PC-3 (cell line): ENCODE measurements at regions not wholly inside any gene's neighbourhood (a gene's known extent, or its start where the extent isn't known, plus 50 kb on each side); places are given as distances from the start of the nearest gene placed in this dataset.

ENCODE experiments used
- ATAC-seq: fragments of 200-7000 bp; cut with Tn5 transposase; 2 replicates; pipeline ENCODE4 v1.9.1; 2020; ENCODE audit warnings: mild to moderate bottlenecking, moderate library complexity
- BruUV-seq: library from RNA; stranded (reverse); fragments of 400-500 nt; replicated peaks from 2 replicates; lab custom pipeline; 2021; lab: Mats Ljungman, UMichigan
- CTCF ChIA-PET: fragments of 300-600 bp; sonication (Branson Sonifier 250); formaldehyde crosslinking; loops from one replicate; lab custom pipeline; 2022; ENCODE audit warnings: antibody characterized with exemption; lab: Charles Lee
- POLR2A ChIA-PET: fragments of 300-600 bp; sonication (Branson Sonifier 250); formaldehyde crosslinking; loops from one replicate; lab custom pipeline; 2022; ENCODE audit warnings: antibody characterized with exemption; ENCODE audit not compliant: unreplicated experiment; lab: Charles Lee
- DNase-seq: peaks from one replicate; pipeline ENCODE4 v3.0.0-alpha.2; 2015
- H2AFZ ChIP-seq: fragments of 300-600 bp; sonication (generic); 2 replicates; pipeline ENCODE4 v1.6.0; 2016; ENCODE audit warnings: antibody characterized with exemption, low read length
- H3F3A ChIP-seq: fragments of 300-600 bp; sonication (generic); one replicate; pipeline ENCODE4 v1.6.0; 2017; ENCODE audit warnings: antibody characterized with exemption, low read length, control low read depth, mild to moderate bottlenecking; ENCODE audit not compliant: unreplicated experiment
- H3K27ac ChIP-seq: fragments of 300-600 bp; sonication (generic); 2 replicates; pipeline ENCODE4 v1.5.1; 2016; ENCODE audit warnings: mild to moderate bottlenecking, low read length
- H3K27me3 ChIP-seq: fragments of 300-600 bp; sonication (generic); 2 replicates; pipeline ENCODE4 v1.6.1; 2016; ENCODE audit warnings: low read length, mixed read lengths
- H3K36me3 ChIP-seq: fragments of 300-600 bp; sonication (generic); 2 replicates; pipeline ENCODE4 v1.6.1; 2016; ENCODE audit warnings: low read depth, mixed run types, low read length, mixed read lengths
- H3K4me1 ChIP-seq: fragments of 300-600 bp; sonication (generic); 2 replicates; pipeline ENCODE4 v1.5.1; 2016; ENCODE audit warnings: low read length; ENCODE audit not compliant: insufficient read depth
- H3K4me2 ChIP-seq: fragments of 300-600 bp; sonication (generic); 2 replicates; pipeline ENCODE4 v1.6.0; 2016; ENCODE audit warnings: low read length
- H3K4me3 ChIP-seq: fragments of 300-600 bp; sonication (generic); 2 replicates; pipeline ENCODE4 v1.5.1; 2016; ENCODE audit warnings: mild to moderate bottlenecking, low read length, mixed read lengths
- H3K79me2 ChIP-seq: fragments of 300-600 bp; sonication (generic); 2 replicates; pipeline ENCODE4 v1.6.1; 2017; ENCODE audit warnings: low read length, mixed read lengths
- H3K9ac ChIP-seq: fragments of 300-600 bp; sonication (generic); 2 replicates; pipeline ENCODE4 v1.6.0; 2016; ENCODE audit warnings: mild to moderate bottlenecking, low read length
- H3K9me2 ChIP-seq: fragments of 300-600 bp; sonication (generic); replicated peaks from 2 replicates; pipeline ENCODE4 v1.6.1; 2016; ENCODE audit warnings: mixed run types, low read length, mixed read lengths
- H3K9me3 ChIP-seq: fragments of 300-600 bp; sonication (generic); 2 replicates; pipeline ENCODE4 v1.6.1; 2016; ENCODE audit warnings: low read length, mixed read lengths
- H4K20me1 ChIP-seq: fragments of 300-600 bp; sonication (generic); 2 replicates; pipeline ENCODE4 v1.6.1; 2016; ENCODE audit warnings: low read length, mixed read lengths
- EZH2 ChIP-seq: fragments of 300-600 bp; sonication (generic); IDR thresholded peaks from one replicate; pipeline ENCODE4 v1.6.1; 2017; ENCODE audit warnings: antibody characterized with exemption, mild to moderate bottlenecking, low read length; ENCODE audit not compliant: unreplicated experiment
- EZH2phosphoT487 ChIP-seq: fragments of 300-600 bp; sonication (generic); IDR thresholded peaks from 2 replicates; pipeline ENCODE4 v1.6.1; 2018; ENCODE audit warnings: mild to moderate bottlenecking, antibody characterized with exemption, low read length, borderline replicate concordance
- intact Hi-C: fragments of 100-400 bp; cut with micrococcal nuclease; formaldehyde crosslinking; loops from 2 replicates; pipeline ENCODE4 v1.9.0; 2023
- TF ChIP-seq, protein P1 (sequence below): fragments of 300-600 bp; sonication (generic); conservative IDR thresholded peaks from 2 replicates; pipeline ENCODE4 v1.5.1; 2017; ENCODE audit warnings: antibody characterized with exemption, low read depth, mild to moderate bottlenecking, low read length

DNA sequence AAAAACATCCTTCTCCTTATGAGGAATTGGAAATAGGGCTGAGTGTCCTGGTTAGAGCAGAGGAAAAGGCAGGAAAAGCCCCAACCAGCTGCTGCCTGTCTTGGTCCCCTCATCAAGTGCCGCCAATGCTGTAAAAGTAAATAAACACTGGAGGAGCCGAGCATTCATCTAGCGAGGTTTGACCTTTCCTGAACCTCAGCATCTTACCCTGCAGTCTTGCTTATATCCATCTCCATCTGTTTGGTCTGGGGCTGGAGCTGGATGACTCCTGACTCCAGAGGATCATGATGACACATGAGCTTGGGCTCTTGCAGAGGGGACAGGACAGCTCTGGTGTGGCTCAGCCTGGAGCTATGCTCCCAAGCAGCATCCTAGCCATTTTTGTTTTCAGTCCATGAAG is 501.1 kb downstream of the TNS3 start:
- CTCF ChIA-PET, result no interaction called here

DNA sequence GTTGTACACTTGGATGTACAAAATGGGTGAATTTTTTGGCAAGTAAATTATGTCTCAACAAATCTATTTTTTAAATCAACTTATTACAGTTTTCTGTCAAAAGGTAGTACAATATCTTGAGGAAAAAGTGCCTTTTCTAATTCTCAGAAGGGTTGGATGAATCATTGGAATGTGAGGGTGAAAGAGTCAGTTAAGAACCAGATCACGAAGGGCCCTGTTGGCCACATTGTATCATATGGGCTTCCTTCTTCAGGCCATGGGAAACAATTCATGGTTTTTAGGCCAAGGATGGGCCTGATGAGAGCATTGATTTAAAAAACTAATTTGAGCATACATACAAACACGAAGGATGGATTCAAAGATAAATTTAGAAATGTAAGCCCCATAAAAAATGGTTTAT is 503.7 kb downstream of the TNS3 start:
- Histone ChIP-seq H3K9ac (no peak overlapping the region), H3K36me3 (no peaks in the 10 kb centered on the region), H3K27ac (no peak overlapping the region), H3K9me3 (peaks cover 5% of the 10 kb centered on the region; the same call in 1 of the 2 replicates), H3F3A (no peaks in the 10 kb centered on the region), H3K79me2 (no peaks in the 10 kb centered on the region), H3K4me2 (no peak overlapping the region), H3K4me3 (no peak overlapping the region), H3K27me3 (no peaks in the 10 kb centered on the region), H4K20me1 (no peaks in the 10 kb centered on the region), H2AFZ (no peak overlapping the region), H3K4me1 (no peaks in the 10 kb centered on the region), H3K9me2 (no peaks in the 10 kb centered on the region)
- TF ChIP-seq EZH2phosphoT487, result no peak
- TF ChIP-seq EZH2, result no peak
- TF ChIP-seq, protein P1, sequence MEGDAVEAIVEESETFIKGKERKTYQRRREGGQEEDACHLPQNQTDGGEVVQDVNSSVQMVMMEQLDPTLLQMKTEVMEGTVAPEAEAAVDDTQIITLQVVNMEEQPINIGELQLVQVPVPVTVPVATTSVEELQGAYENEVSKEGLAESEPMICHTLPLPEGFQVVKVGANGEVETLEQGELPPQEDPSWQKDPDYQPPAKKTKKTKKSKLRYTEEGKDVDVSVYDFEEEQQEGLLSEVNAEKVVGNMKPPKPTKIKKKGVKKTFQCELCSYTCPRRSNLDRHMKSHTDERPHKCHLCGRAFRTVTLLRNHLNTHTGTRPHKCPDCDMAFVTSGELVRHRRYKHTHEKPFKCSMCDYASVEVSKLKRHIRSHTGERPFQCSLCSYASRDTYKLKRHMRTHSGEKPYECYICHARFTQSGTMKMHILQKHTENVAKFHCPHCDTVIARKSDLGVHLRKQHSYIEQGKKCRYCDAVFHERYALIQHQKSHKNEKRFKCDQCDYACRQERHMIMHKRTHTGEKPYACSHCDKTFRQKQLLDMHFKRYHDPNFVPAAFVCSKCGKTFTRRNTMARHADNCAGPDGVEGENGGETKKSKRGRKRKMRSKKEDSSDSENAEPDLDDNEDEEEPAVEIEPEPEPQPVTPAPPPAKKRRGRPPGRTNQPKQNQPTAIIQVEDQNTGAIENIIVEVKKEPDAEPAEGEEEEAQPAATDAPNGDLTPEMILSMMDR, result no peak
- CTCF ChIA-PET, result interaction anchor here (0.7 kb wide), 1 partner anchor 13 kb away, joined by 3 read pairs; no protein-coding TSS in a partner anchor
- POLR2A ChIA-PET, result no interaction called here
- no peak for DNase-seq
- no peak for ATAC-seq
- intact Hi-C loops, result no loop called here
- BruUV-seq, result no TSS peak

More for the DNA sequence above, 501.1 kb downstream of the TNS3 start:
- no peak overlapping the region for H3K4me3 ChIP-seq
- no peaks in the 10 kb centered on the region for H3K27me3 ChIP-seq
- H2AFZ ChIP-seq, result no peak overlapping the region
- TF ChIP-seq EZH2phosphoT487, result no peak
- TF ChIP-seq, protein P1, result no peak
- no peak for TF ChIP-seq EZH2
- H3K79me2 ChIP-seq, result no peaks in the 10 kb centered on the region
- no TSS peak for BruUV-seq
- no peak overlapping the region for H3K4me2 ChIP-seq
- H3F3A ChIP-seq, result no peaks in the 10 kb centered on the region
- no peak overlapping the region for H3K9ac ChIP-seq
- H3K36me3 ChIP-seq, result no peaks in the 10 kb centered on the region
- no peaks in the 10 kb centered on the region for H4K20me1 ChIP-seq
- H3K9me3 ChIP-seq, result peaks cover 5% of the 10 kb centered on the region; the same call in 1 of the 2 replicates
- no peak overlapping the region for H3K27ac ChIP-seq
- POLR2A ChIA-PET, result no interaction called here
- DNase-seq (no peak), ATAC-seq (no peak)
- H3K9me2 ChIP-seq, result no peaks in the 10 kb centered on the region
- intact Hi-C loops, result loop anchor here (10.0 kb wide), 1 partner anchor 206 kb away; no protein-coding TSS in a partner anchor
- no peaks in the 10 kb centered on the region for H3K4me1 ChIP-seq

DNA sequence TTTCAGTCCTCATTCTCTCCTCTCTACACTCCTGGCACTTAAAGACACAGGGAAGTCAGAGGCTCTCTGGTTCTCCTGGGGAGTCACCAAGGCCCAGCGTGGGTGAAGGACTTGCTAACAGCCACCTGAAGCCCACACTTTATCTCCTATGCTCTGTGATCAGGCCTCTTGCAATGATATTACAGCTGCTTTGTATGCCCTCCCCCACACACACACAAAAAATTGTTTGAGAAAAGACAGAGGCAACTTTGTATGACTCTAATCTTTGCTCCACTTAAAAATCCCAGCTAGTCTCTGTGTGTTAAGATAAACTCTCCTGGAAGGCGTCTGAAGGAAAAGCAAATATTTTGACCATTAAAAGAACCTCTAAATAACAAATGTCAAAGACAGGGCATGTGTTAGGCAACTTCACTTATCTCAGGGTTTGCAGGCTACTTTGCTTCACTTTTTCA is 507.2 kb downstream of the TNS3 start:
- CTCF ChIA-PET, result no interaction called here
- intact Hi-C loops, result no loop called here

More for the DNA sequence above, 507.2 kb downstream of the TNS3 start:
- H3K4me3 ChIP-seq, result no peak overlapping the region
- no peaks in the 10 kb centered on the region for H3K27me3 ChIP-seq
- DNase-seq (no peak), ATAC-seq (no peak)
- no peaks in the 10 kb centered on the region for H3K9me2 ChIP-seq
- POLR2A ChIA-PET, result no interaction called here
- H3K9me3 ChIP-seq, result peaks cover 5% of the 10 kb centered on the region; the same call in 1 of the 2 replicates
- H4K20me1 ChIP-seq, result no peaks in the 10 kb centered on the region
- no TSS peak for BruUV-seq
- H3K27ac ChIP-seq, result no peak overlapping the region
- H2AFZ ChIP-seq, result no peak overlapping the region
- no peaks in the 10 kb centered on the region for H3K36me3 ChIP-seq
- no peaks in the 10 kb centered on the region for H3K4me1 ChIP-seq
- no peak overlapping the region for H3K9ac ChIP-seq
- TF ChIP-seq, protein P1, result no peak
- TF ChIP-seq EZH2phosphoT487 (no peak), EZH2 (no peak)
- no peaks in the 10 kb centered on the region for H3F3A ChIP-seq
- no peak overlapping the region for H3K4me2 ChIP-seq
- no peaks in the 10 kb centered on the region for H3K79me2 ChIP-seq
